NB4 (cell line): ENCODE measurements at regions not wholly inside any gene's neighbourhood (a gene's known extent, or its start where the extent isn't known, plus 50 kb on each side); places are given as distances from the start of the nearest gene placed in this dataset.

ENCODE experiments used
- DNase-seq: peaks from one replicate; pipeline ENCODE4 v3.0.0; 2010; ENCODE audit warnings: low read depth
- H3K4me3 ChIP-seq: one replicate; pipeline ENCODE4 v1.5.1; 2011; ENCODE audit warnings: mild to moderate bottlenecking, low read depth, low read length, moderate library complexity
- MYC ChIP-seq: IDR thresholded peaks from 2 replicates; pipeline ENCODE4 v1.6.1; 2011; ENCODE audit warnings: low read depth, low read length
- POLR2A ChIP-seq: IDR thresholded peaks from 2 replicates; pipeline ENCODE4 v1.6.1; 2011; ENCODE audit warnings: mild to moderate bottlenecking; ENCODE audit not compliant: insufficient read length; ENCODE audit errors: extremely low read depth
- TF ChIP-seq, protein P1 (sequence below): IDR thresholded peaks from 2 replicates; pipeline ENCODE4 v1.6.1; 2011; ENCODE audit warnings: low read depth, low read length
- TF ChIP-seq, protein P2 (sequence below): IDR thresholded peaks from one replicate; pipeline ENCODE4 v1.5.1; 2012; ENCODE audit warnings: low read depth, low read length

GRCh38 chr10:118153287-118153686 is 106.5 kb upstream of the RAB11FIP2 start:
- no peak for DNase-seq

GRCh38 chr10:118151461-118151860 is 104.7 kb upstream of the RAB11FIP2 start:
- DNase-seq = no peak
- H3K4me3 ChIP-seq = no peak overlapping the region
- no peak for TF ChIP-seq MYC
- TF ChIP-seq POLR2A = no peak

More at GRCh38 chr10:118153287-118153686, 106.5 kb upstream of the RAB11FIP2 start:
- no peak for TF ChIP-seq MYC
- H3K4me3 ChIP-seq = no peak overlapping the region

DNA sequence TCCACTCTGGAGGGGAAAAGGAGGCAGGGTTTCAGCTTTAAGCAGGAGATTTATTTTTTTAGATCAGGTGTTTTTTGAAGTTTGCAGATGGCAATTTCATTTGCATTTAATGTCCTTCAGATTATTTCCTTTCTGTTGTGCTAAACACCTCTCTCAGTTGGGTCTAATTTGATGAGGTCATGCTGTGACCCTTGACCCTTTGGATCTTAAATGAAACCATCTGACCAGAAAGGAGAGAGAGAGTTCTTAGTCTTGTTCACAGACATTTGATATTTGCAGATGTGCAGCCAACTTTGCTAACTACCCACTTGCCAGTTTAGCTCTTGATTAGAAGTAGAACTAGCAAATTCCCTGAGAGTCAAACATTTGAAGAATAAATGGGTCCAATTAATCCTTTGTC is 101.5 kb upstream of the RAB11FIP2 start:
- H3K4me3 ChIP-seq = no peak overlapping the region
- TF ChIP-seq, protein P1, sequence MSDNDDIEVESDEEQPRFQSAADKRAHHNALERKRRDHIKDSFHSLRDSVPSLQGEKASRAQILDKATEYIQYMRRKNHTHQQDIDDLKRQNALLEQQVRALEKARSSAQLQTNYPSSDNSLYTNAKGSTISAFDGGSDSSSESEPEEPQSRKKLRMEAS = no peak
- no peak for TF ChIP-seq MYC
- no peak for DNase-seq

DNA sequence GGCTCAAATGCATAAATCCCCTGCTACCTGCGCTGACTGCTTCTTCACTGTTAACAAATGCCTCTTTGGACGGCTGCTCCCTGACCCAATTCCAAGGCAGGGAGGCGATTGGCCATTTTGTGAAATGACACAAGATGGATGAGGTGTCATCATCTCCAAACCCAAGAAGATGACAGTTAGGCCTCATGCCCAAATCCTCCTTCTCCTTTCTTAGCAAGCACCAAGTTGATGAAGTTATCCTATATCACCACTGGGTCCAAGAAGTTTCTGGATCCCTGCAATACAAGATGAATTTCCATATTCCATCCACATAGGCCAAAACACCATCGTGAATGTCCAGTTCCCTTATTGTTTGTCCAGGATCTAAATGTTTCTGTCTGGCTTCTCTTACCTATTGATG is 98.5 kb upstream of the RAB11FIP2 start:
- TF ChIP-seq, protein P1 = no peak
- TF ChIP-seq MYC (no peak), POLR2A (no peak)
- no peak overlapping the region for H3K4me3 ChIP-seq
- no peak for DNase-seq

DNA sequence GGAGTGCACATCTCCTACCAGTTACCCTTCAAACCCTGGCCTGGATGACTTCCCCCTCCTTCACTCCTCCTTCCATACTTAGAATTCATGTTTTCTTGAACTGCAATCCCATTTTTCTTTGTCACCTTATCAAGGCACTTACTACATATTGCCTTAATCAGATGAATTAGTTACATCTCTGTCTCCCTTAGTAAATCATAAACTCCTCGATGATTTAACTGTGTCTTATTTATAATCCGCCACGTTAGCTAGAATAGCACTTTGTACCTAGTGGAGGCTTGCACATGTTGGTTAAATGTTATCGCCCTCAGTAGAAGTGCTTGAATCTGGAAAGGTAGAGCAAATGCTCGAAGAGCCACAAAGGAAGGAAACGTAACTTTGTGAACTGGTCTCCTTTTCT is 94.7 kb upstream of the RAB11FIP2 start:
- DNase-seq = no peak
- no peak overlapping the region for H3K4me3 ChIP-seq
- TF ChIP-seq, protein P2, sequence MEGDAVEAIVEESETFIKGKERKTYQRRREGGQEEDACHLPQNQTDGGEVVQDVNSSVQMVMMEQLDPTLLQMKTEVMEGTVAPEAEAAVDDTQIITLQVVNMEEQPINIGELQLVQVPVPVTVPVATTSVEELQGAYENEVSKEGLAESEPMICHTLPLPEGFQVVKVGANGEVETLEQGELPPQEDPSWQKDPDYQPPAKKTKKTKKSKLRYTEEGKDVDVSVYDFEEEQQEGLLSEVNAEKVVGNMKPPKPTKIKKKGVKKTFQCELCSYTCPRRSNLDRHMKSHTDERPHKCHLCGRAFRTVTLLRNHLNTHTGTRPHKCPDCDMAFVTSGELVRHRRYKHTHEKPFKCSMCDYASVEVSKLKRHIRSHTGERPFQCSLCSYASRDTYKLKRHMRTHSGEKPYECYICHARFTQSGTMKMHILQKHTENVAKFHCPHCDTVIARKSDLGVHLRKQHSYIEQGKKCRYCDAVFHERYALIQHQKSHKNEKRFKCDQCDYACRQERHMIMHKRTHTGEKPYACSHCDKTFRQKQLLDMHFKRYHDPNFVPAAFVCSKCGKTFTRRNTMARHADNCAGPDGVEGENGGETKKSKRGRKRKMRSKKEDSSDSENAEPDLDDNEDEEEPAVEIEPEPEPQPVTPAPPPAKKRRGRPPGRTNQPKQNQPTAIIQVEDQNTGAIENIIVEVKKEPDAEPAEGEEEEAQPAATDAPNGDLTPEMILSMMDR = no peak
- TF ChIP-seq, protein P1 = no peak
- TF ChIP-seq MYC (no peak), POLR2A (no peak)

DNA sequence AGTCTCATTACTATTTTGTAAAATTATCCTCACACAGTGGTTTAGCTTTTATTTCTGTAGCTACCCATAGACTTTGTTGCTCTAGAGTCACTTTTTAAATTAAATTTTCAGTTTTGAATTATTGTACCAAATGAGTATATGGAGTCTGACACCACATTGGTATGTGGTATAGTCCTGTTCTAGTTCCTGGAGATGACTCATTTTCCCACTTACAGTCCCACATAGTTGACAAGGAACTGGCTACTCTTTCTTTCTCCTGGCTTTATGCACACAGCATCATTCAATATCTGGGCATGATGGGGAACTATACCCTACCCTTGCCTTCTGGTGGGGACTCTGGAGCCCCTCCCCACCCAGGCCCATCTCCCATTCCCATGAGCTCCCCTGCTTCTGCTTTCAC is 92.6 kb upstream of the RAB11FIP2 start:
- H3K4me3 ChIP-seq = no peak overlapping the region
- TF ChIP-seq MYC = no peak
- TF ChIP-seq, protein P2 = no peak
- TF ChIP-seq, protein P1 = no peak
- no peak for TF ChIP-seq POLR2A
- no peak for DNase-seq

DNA sequence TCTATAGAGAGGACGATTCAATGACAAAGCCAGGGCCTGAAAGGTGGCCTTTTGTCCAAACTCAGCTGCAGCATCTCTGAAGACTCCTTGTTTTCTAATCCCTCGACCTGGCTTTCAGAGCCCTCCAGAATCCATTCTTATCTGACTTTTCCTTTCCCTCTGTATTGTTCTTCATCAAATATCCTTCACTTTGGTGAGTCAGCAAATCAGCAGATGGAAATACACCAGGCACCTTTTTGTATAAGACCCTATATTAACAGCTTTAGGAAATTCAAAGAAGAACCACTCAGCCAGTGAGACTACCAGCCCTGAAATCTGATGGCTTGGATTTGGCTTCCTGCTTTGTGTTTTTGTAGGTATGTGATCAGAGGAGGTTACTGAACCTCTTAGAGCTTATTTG is 81.9 kb upstream of the RAB11FIP2 start:
- TF ChIP-seq MYC = no peak
- TF ChIP-seq, protein P2 = no peak
- H3K4me3 ChIP-seq = no peak overlapping the region
- DNase-seq = no peak

DNA sequence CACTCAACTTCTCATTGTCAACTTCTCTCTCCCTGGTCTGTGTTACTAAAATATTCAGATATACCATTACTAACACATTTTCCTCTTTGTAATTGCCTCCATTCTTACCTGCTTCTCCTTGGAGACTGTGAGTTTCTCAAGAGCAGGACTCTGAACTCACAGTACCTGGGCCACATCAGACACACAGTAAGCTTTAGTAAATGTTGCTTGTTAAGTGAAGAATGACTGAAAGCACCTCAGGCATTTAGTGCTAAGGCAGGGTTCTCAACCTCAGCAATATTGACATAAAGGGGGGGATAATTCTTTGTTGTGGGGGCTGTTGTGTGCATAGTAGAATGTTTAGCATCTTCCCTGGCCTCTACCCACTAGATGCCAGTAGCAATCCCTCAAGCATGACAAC is 72.0 kb upstream of the RAB11FIP2 start:
- no peak overlapping the region for H3K4me3 ChIP-seq
- TF ChIP-seq MYC (no peak), POLR2A (no peak)
- TF ChIP-seq, protein P1 = no peak
- TF ChIP-seq, protein P2 = no peak
- DNase-seq = no peak
